IPS-15b (cell line): ENCODE measurements at regions not wholly inside any gene's neighbourhood (a gene's known extent, or its start where the extent isn't known, plus 50 kb on each side); places are given as distances from the start of the nearest gene placed in this dataset.
"Not testable (repeated sequence)": the region's sequence is repeated elsewhere in the genome, so short reads cannot be mapped to it uniquely, and the experiment has no call there.

Source experiments
- H3K27me3 ChIP-seq: one replicate; pipeline ENCODE4 v1.6.1; 2013; ENCODE audit warnings: low read length; ENCODE audit not compliant: control insufficient read depth, insufficient read depth
- H3K36me3 ChIP-seq: one replicate; pipeline ENCODE4 v1.6.1; 2013; ENCODE audit warnings: low read length; ENCODE audit not compliant: control insufficient read depth, insufficient read depth
- H3K4me1 ChIP-seq: one replicate; pipeline ENCODE4 v1.6.1; 2013; ENCODE audit warnings: mild to moderate bottlenecking, low read length; ENCODE audit not compliant: control insufficient read depth, insufficient read depth
- H3K4me3 ChIP-seq: one replicate; pipeline ENCODE4 v1.5.1; 2013; ENCODE audit warnings: low read depth, low read length
- H3K9ac ChIP-seq: one replicate; pipeline ENCODE4 v1.6.1; 2013; ENCODE audit warnings: low read depth, mild to moderate bottlenecking, low read length
- H3K9me3 ChIP-seq: one replicate; pipeline ENCODE4 v1.6.1; 2013; ENCODE audit warnings: mild to moderate bottlenecking, low read length; ENCODE audit not compliant: control insufficient read depth, insufficient read depth

GRCh38 chr12:97047361-97047760, 140.3 kb downstream of the NEDD1 start:
- Histone ChIP-seq H3K27me3 (no peaks in the 10 kb centered on the region), H3K9me3 (no peaks in the 10 kb centered on the region), H3K36me3 (no peaks in the 10 kb centered on the region), H3K4me1 (no peaks in the 10 kb centered on the region), H3K4me3 (no peak overlapping the region), H3K9ac (no peak overlapping the region)

GRCh38 chr12:97048421-97049035, 141.5 kb downstream of the NEDD1 start:
- H3K9ac ChIP-seq: no peak overlapping the region

GRCh38 chr12:97050509-97050908, 143.5 kb downstream of the NEDD1 start:
- Histone ChIP-seq H3K4me1 (no peaks in the 10 kb centered on the region), H3K4me3 (no peak overlapping the region), H3K9ac (no peak overlapping the region), H3K9me3 (no peaks in the 10 kb centered on the region), H3K36me3 (no peaks in the 10 kb centered on the region), H3K27me3 (no peaks in the 10 kb centered on the region)

More at GRCh38 chr12:97048421-97049035, 141.5 kb downstream of the NEDD1 start:
- Histone ChIP-seq H3K4me1 (no peaks in the 10 kb centered on the region), H3K27me3 (no peaks in the 10 kb centered on the region), H3K4me3 (no peak overlapping the region), H3K36me3 (no peaks in the 10 kb centered on the region), H3K9me3 (no peaks in the 10 kb centered on the region)

GRCh38 chr12:97051341-97051740, 144.3 kb downstream of the NEDD1 start:
- Histone ChIP-seq H3K4me3 (no peak overlapping the region), H3K27me3 (no peaks in the 10 kb centered on the region), H3K9ac (no peak overlapping the region), H3K9me3 (no peaks in the 10 kb centered on the region), H3K4me1 (no peaks in the 10 kb centered on the region), H3K36me3 (no peaks in the 10 kb centered on the region)

GRCh38 chr12:97061171-97061570, 154.1 kb downstream of the NEDD1 start:
- no peak overlapping the region for H3K4me3 ChIP-seq
- H3K9me3 ChIP-seq: no peaks in the 10 kb centered on the region
- no peak overlapping the region for H3K9ac ChIP-seq
- no peaks in the 10 kb centered on the region for H3K27me3 ChIP-seq
- H3K36me3 ChIP-seq: no peaks in the 10 kb centered on the region
- no peaks in the 10 kb centered on the region for H3K4me1 ChIP-seq

- H3K9ac ChIP-seq: no peak overlapping the region
- H3K4me1 ChIP-seq: no peaks in the 10 kb centered on the region
- no peak overlapping the region for H3K4me3 ChIP-seq
- H3K27me3 ChIP-seq: no peaks in the 10 kb centered on the region
- H3K9me3 ChIP-seq: no peaks in the 10 kb centered on the region
- no peaks in the 10 kb centered on the region for H3K36me3 ChIP-seq
Observed at GRCh38 chr12:97063292-97063935, 156.4 kb downstream of the NEDD1 start.

- Histone ChIP-seq H3K4me1 (no peaks in the 10 kb centered on the region), H3K9me3 (no peaks in the 10 kb centered on the region), H3K4me3 (no peak overlapping the region), H3K27me3 (no peaks in the 10 kb centered on the region), H3K36me3 (no peaks in the 10 kb centered on the region), H3K9ac (no peak overlapping the region)
Observed at GRCh38 chr12:97075161-97075933, 168.3 kb downstream of the NEDD1 start.

- H3K27me3 ChIP-seq: no peaks in the 10 kb centered on the region
- H3K4me1 ChIP-seq: no peaks in the 10 kb centered on the region
- no peaks in the 10 kb centered on the region for H3K9me3 ChIP-seq
- no peak overlapping the region for H3K4me3 ChIP-seq
- H3K36me3 ChIP-seq: no peaks in the 10 kb centered on the region
- H3K9ac ChIP-seq: no peak overlapping the region
Observed at GRCh38 chr12:97075934-97076630, 169.0 kb downstream of the NEDD1 start.

- not testable (repeated sequence) for H3K36me3 ChIP-seq, H3K4me3 ChIP-seq, H3K9ac ChIP-seq, H3K27me3 ChIP-seq, H3K4me1 ChIP-seq, H3K9me3 ChIP-seq
Observed at GRCh38 chr12:97076912-97077311, 169.9 kb downstream of the NEDD1 start.

- no peaks in the 10 kb centered on the region for H3K36me3 ChIP-seq
- H3K9ac ChIP-seq: no peak overlapping the region
- no peak overlapping the region for H3K4me3 ChIP-seq
- H3K4me1 ChIP-seq: no peaks in the 10 kb centered on the region
- H3K9me3 ChIP-seq: no peaks in the 10 kb centered on the region
- no peaks in the 10 kb centered on the region for H3K27me3 ChIP-seq
Observed at GRCh38 chr12:97082029-97082428, 175.0 kb downstream of the NEDD1 start.

- H3K9ac ChIP-seq: no peak overlapping the region
- H3K9me3 ChIP-seq: no peaks in the 10 kb centered on the region
- H3K4me1 ChIP-seq: peaks cover 5% of the 10 kb centered on the region
- H3K4me3 ChIP-seq: no peak overlapping the region
- H3K27me3 ChIP-seq: no peaks in the 10 kb centered on the region
- no peaks in the 10 kb centered on the region for H3K36me3 ChIP-seq
Observed at GRCh38 chr12:97093187-97093683, 186.2 kb downstream of the NEDD1 start.
